MV-4-11 (cell line): ENCODE measurements at regions not wholly inside any gene's neighbourhood (a gene's known extent, or its start where the extent isn't known, plus 50 kb on each side); places are given as distances from the start of the nearest gene placed in this dataset.
"Not testable (repeated sequence)": the region's sequence is repeated elsewhere in the genome, so short reads cannot be mapped to it uniquely, and the experiment has no call there.

Experiments used
- DNase-seq: peaks from one replicate; lab custom pipeline; 2025; lab: John Stamatoyannopoulos, UW

- DNase-seq: no peak
These were observed 127.1 kb upstream of the GLRA1 start for GRCh38 chr5:152051499-152052454.

GRCh38 chr5:152046361-152046760 lies 121.7 kb upstream of the GLRA1 start:
- no peak for DNase-seq

DNA sequence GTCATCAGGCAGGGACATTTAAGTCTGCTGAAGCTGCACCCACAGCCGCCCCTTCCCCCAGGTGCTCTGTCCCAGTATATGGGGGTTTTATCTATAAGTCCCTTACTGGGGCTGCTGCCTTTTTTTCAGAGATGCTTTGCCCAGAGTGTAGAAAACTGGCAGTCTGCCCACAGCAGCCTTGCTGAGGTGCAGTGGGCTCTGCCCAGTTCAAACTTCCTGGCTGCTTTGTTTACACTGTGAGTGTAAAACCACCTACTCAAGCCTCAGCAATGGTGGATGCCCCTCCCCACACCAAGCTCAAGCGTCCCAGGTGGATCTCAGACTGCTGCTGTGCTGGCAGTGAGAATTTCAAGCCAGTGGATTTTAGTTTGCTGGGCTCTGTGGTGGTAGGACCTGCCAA lies 114.2 kb upstream of the GLRA1 start:
- not testable (repeated sequence) for DNase-seq

DNA sequence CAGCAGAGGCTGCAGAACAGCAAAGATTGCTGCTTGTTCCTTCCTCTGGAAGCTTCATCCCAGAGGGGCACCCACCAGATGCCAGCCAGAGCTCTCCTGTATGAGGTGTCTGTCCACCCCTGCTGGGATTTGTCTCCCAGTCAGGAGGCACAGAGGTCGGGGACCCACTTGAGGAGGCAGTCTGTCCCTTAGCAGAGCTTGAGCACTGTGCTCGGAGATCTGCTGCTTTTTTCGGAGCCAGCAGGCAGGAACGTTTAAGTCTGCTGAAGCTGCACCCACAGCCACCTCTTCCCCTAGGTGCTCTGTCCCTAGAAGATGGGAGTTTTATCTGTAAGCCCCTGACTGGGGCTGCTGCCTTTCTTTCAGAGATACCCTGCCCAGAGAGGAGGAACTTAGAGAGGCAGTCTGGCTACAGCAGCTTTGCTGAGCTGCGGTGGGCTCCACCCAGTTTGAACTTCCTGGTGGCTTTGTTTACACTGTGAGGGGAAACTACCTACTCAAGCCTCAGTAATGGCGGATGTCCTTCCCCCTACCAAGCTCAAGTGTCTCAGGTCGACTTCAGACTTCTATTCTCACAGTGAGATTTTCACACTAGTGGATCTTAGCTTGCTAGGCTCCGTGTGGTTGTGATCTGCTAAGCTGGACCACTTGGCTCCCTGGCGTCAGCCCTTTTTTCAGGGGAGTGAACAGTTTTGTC lies 101.8 kb upstream of the GLRA1 start:
- DNase-seq: not testable (repeated sequence)

- no peak for DNase-seq
These were observed 91.8 kb upstream of the GLRA1 start for GRCh38 chr5:152016421-152016820.

DNA sequence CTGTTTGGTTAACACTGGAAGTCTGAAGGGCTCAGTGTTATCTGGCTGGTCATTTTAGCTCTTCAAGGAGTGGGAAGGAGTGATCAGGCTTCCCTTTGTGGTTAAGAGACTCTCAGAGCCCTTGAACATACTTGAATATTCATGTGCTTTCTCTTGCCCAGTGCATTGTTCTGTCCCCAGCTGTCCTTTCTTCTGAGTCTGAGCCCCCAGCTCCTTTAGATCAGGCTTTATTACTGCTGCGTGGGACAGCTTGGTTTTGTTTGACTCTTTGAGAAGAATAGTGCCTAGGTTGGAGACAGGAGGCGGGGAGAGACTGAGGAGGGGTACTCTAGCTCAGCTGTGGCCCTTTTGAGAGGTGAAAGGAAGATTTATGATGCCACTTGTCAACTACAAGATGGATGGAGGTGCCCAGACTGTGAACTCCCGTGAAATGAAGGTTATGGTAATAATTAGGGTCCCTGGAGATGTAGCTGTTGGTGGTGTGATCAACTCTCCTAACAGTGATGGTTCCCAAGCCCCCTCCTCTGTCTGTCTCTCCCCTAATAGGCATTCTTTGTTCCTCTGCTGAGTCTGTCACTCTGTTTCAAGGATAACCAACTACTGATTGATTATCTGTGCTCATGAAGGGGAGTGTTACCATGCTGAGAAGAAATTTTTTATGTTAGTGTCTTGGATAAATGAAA lies 83.1 kb upstream of the GLRA1 start:
- DNase-seq: no peak

DNA sequence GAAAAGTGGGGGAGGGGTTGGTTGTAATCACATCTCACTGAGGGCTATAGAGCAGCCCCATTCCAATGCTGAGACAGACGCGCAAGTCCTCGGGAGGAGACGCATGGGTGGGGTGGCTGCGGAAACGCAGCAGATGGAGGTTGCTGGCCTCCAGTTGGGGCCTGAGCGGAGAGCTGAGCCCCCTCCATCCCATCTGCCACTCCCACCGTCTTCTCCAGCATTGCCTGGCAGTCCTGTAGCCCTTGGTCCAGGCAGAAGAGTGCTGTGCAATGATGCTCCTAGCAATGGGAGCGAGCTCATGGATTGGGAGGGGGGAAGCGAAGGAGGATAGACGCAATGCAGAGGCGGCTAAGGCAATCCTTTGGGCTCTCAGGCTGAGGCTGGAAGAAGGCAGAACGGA lies 79.4 kb upstream of the GLRA1 start:
- no peak for DNase-seq
